OCI-LY7 (cell line): ENCODE measurements at regions not wholly inside any gene's neighbourhood (a gene's known extent, or its start where the extent isn't known, plus 50 kb on each side); places are given as distances from the start of the nearest gene placed in this dataset.

Source experiments
- BruUV-seq: library from RNA; stranded (reverse); fragments of 400-500 nt; replicated peaks from 2 replicates; lab custom pipeline; 2021; lab: Mats Ljungman, UMichigan
- CTCF ChIA-PET: fragments of 300-600 bp; sonication (Branson Sonifier 250); formaldehyde crosslinking; loops from one replicate; lab custom pipeline; 2022; ENCODE audit warnings: antibody characterized with exemption; ENCODE audit not compliant: unreplicated experiment; lab: Charles Lee
- POLR2A ChIA-PET: fragments of 300-600 bp; sonication (Branson Sonifier 250); formaldehyde crosslinking; loops from one replicate; lab custom pipeline; 2022; ENCODE audit warnings: antibody characterized with exemption; lab: Charles Lee
- DNase-seq: peaks from one replicate; pipeline ENCODE4 v3.0.0-alpha.2; 2015; ENCODE audit warnings: low spot score
- H2AFZ ChIP-seq: fragments of 200-600 bp; sonication (generic), shearing (Covaris generic); 2 replicates; pipeline ENCODE4 v1.6.1; 2014; ENCODE audit warnings: mild to moderate bottlenecking, antibody characterized with exemption, low read length, moderate library complexity
- H3K27ac ChIP-seq: fragments of 200-600 bp; sonication (generic); 2 replicates; pipeline ENCODE4 v1.5.1; 2014; ENCODE audit warnings: mixed run types, low read depth, mild to moderate bottlenecking, moderate library complexity, low read length, inconsistent platforms; ENCODE audit not compliant: poor library complexity, severe bottlenecking
- H3K36me3 ChIP-seq: fragments of 200-600 bp; sonication (generic); 2 replicates; pipeline ENCODE4 v1.6.1; 2014; ENCODE audit warnings: mild to moderate bottlenecking, antibody characterized with exemption, low read length, moderate library complexity, mixed read lengths; ENCODE audit not compliant: insufficient read depth
- H3K4me1 ChIP-seq: fragments of 200-600 bp; sonication (generic); 2 replicates; pipeline ENCODE4 v1.5.1; 2014; ENCODE audit warnings: mild to moderate bottlenecking, low read length; ENCODE audit not compliant: insufficient read depth, poor library complexity, severe bottlenecking
- H3K4me2 ChIP-seq: fragments of 200-600 bp; sonication (generic); 2 replicates; pipeline ENCODE4 v1.6.1; 2014; ENCODE audit warnings: mild to moderate bottlenecking, low read length
- H3K4me3 ChIP-seq: fragments of 200-600 bp; sonication (generic); 2 replicates; pipeline ENCODE4 v1.5.1; 2014; ENCODE audit warnings: mild to moderate bottlenecking, low read depth, low read length; ENCODE audit not compliant: poor library complexity, severe bottlenecking
- H3K79me2 ChIP-seq: fragments of 200-600 bp; sonication (generic); 2 replicates; pipeline ENCODE4 v1.6.1; 2016; ENCODE audit warnings: low read depth, mild to moderate bottlenecking, low read length, moderate library complexity, mixed read lengths; ENCODE audit not compliant: insufficient read depth
- H3K9me2 ChIP-seq: fragments of 200-600 bp; sonication (generic); 2 replicates; pipeline ENCODE4 v1.6.1; 2016; ENCODE audit warnings: mild to moderate bottlenecking, low read length, mixed read lengths; ENCODE audit not compliant: insufficient read depth
- H3K9me3 ChIP-seq: fragments of 200-600 bp; sonication (generic); 2 replicates; pipeline ENCODE4 v1.6.1; 2014; ENCODE audit warnings: mild to moderate bottlenecking, mixed run types, low read length, mixed read lengths
- H4K20me1 ChIP-seq: fragments of 200-600 bp; sonication (generic); 2 replicates; pipeline ENCODE4 v1.6.1; 2014; ENCODE audit warnings: mild to moderate bottlenecking, antibody characterized with exemption, low read length, moderate library complexity, mixed read lengths; ENCODE audit not compliant: insufficient read depth
- EZH2phosphoT487 ChIP-seq: fragments of 200-600 bp; sonication (generic); IDR thresholded peaks from 2 replicates; pipeline ENCODE4 v1.6.1; 2018; ENCODE audit warnings: low read depth, borderline replicate concordance, mild to moderate bottlenecking, mixed run types, antibody characterized with exemption, low read length, moderate library complexity, mixed read lengths
- intact Hi-C: fragments of 100-400 bp; cut with micrococcal nuclease; formaldehyde crosslinking; loops from one replicate; pipeline ENCODE4 v1.10.0; 2022; ENCODE audit not compliant: unreplicated experiment
- TF ChIP-seq, protein P1 (sequence below): fragments of 200-600 bp; sonication (generic); conservative IDR thresholded peaks from 2 replicates; pipeline ENCODE4 v1.5.1; 2014; ENCODE audit warnings: mild to moderate bottlenecking, antibody characterized with exemption, low read length, moderate library complexity, mixed read lengths

DNA sequence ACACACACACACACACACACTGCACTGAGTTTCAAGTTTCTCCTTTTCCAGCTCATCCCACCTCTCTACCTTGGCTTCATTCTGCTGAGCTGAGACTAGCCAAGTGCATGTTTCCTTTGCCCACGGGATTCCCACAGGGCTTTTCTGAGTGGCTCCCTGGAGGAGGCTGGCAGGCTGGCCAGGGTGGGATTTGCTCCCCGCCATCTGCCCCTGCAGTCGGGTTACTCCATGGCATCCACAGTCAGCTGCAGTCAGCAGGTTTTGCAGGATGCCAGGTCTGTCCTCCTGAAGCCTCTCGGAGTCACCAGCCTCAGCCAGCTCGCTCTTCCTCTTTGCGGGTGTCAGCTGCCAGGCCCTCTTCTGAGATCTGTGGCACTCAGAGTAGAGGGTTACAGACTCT is 783.7 kb upstream of the SOX11 start:
- intact Hi-C loops: no loop called here
- no peak for DNase-seq
- H3K27ac ChIP-seq: no peak overlapping the region
- no peaks in the 10 kb centered on the region for H3K4me1 ChIP-seq
- TF ChIP-seq EZH2phosphoT487: no peak
- TF ChIP-seq, protein P1, sequence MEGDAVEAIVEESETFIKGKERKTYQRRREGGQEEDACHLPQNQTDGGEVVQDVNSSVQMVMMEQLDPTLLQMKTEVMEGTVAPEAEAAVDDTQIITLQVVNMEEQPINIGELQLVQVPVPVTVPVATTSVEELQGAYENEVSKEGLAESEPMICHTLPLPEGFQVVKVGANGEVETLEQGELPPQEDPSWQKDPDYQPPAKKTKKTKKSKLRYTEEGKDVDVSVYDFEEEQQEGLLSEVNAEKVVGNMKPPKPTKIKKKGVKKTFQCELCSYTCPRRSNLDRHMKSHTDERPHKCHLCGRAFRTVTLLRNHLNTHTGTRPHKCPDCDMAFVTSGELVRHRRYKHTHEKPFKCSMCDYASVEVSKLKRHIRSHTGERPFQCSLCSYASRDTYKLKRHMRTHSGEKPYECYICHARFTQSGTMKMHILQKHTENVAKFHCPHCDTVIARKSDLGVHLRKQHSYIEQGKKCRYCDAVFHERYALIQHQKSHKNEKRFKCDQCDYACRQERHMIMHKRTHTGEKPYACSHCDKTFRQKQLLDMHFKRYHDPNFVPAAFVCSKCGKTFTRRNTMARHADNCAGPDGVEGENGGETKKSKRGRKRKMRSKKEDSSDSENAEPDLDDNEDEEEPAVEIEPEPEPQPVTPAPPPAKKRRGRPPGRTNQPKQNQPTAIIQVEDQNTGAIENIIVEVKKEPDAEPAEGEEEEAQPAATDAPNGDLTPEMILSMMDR: no peak
- ChIA-PET CTCF (interaction anchor here (0.7 kb wide), 1 partner anchor 1314 kb away, joined by 7 read pairs; no protein-coding TSS in a partner anchor), POLR2A (no interaction called here)
- no peaks in the 10 kb centered on the region for H3K79me2 ChIP-seq
- no peaks in the 10 kb centered on the region for H3K9me3 ChIP-seq
- no peaks in the 10 kb centered on the region for H4K20me1 ChIP-seq
- H3K4me2 ChIP-seq: no peak overlapping the region
- H3K9me2 ChIP-seq: no peaks in the 10 kb centered on the region
- no peaks in the 10 kb centered on the region for H3K36me3 ChIP-seq
- H2AFZ ChIP-seq: no peak overlapping the region
- H3K4me3 ChIP-seq: no peak overlapping the region
- BruUV-seq: no TSS peak

- Histone ChIP-seq H2AFZ (no peak overlapping the region), H3K9me2 (no peaks in the 10 kb centered on the region), H4K20me1 (no peaks in the 10 kb centered on the region), H3K27ac (no peak overlapping the region), H3K79me2 (no peaks in the 10 kb centered on the region), H3K4me3 (no peak overlapping the region), H3K4me1 (no peaks in the 10 kb centered on the region), H3K36me3 (no peaks in the 10 kb centered on the region), H3K4me2 (no peak overlapping the region), H3K9me3 (no peaks in the 10 kb centered on the region)
- ChIA-PET CTCF (no interaction called here), POLR2A (no interaction called here)
- no TSS peak for BruUV-seq
- TF ChIP-seq, protein P1: no peak
- no peak for TF ChIP-seq EZH2phosphoT487
- intact Hi-C loops: no loop called here
- DNase-seq: no peak
Measured at GRCh38 chr2:4909346-4910009, 782.7 kb upstream of the SOX11 start.

DNA sequence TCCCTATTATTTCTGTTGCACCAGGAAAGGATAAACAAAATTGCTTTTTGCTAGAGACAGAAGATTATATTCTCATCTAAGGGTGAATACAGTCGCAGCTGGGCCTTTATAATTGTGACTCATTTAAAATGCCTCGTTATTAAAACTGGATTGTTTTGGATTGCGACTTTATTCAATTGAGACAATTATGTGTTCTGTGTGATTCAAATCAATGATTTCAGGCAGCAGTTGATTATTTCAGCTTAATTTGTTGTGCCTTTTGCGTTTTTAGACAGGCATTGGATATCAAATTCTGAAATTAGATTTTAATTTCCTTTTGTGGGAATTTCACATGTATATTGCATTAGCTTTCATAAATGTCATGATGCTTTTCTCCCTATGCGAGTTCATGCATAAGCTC is 778.1 kb upstream of the SOX11 start:
- ChIA-PET CTCF (no interaction called here), POLR2A (interaction anchor here (1.0 kb wide), 1 partner anchor 23 kb away, joined by 3 read pairs; no protein-coding TSS in a partner anchor)
- BruUV-seq: no TSS peak
- Histone ChIP-seq H3K36me3 (no peaks in the 10 kb centered on the region), H3K79me2 (no peaks in the 10 kb centered on the region), H3K9me2 (no peaks in the 10 kb centered on the region), H2AFZ (no peak overlapping the region), H3K9me3 (no peaks in the 10 kb centered on the region), H3K4me3 (no peak overlapping the region), H3K27ac (no peak overlapping the region), H4K20me1 (no peaks in the 10 kb centered on the region), H3K4me2 (no peak overlapping the region), H3K4me1 (no peaks in the 10 kb centered on the region)
- no peak for DNase-seq
- no peak for TF ChIP-seq EZH2phosphoT487
- TF ChIP-seq, protein P1: no peak
- intact Hi-C loops: no loop called here
